Upper lobe of left lung (tissue), 6 donors: ENCODE measurements at regions not wholly inside any gene's neighbourhood (a gene's known extent, or its start where the extent isn't known, plus 50 kb on each side); places are given as distances from the start of the nearest gene placed in this dataset.
A peak's percentile ranks its signal among the peaks of the same experiment; 100 is the strongest.

Experiments
- ATAC-seq, 2 donors: fragments of 200-7000 bp; cut with Tn5 transposase; one replicate each; pipeline ENCODE4 v1.9.1; 2022; ENCODE audit warnings: mild to moderate bottlenecking in 2 of 2, moderate library complexity in 2 of 2; ENCODE audit not compliant: low FRiP score in 2 of 2
- DNase-seq, 2 donors: peaks; one replicate each; pipeline ENCODE4 v3.0.0-alpha.2; 2019 to 2020
- H3K27ac ChIP-seq, 4 donors: fragments of 200-600 bp; sonication (generic); one replicate each; pipeline ENCODE4 v1.5.1; 2016 to 2019
- H3K27me3 ChIP-seq, 4 donors: fragments of 200-600 bp; sonication (generic); one replicate each; pipeline ENCODE4 v1.5.1; 2017 to 2019
- H3K36me3 ChIP-seq, 4 donors: fragments of 200-600 bp; sonication (generic); one replicate each; pipeline ENCODE4 v1.5.1; 2016 to 2019
- H3K4me1 ChIP-seq, 4 donors: fragments of 200-600 bp; sonication (generic); one replicate each; pipeline ENCODE4 v1.5.1; 2018 to 2019
- H3K4me3 ChIP-seq, 4 donors: fragments of 200-600 bp; sonication (generic); one replicate each; pipeline ENCODE4 v1.5.1; 2017 to 2019; ENCODE audit warnings: mild to moderate bottlenecking in 2 of 4, moderate library complexity in 1 of 4
- H3K9me3 ChIP-seq, 4 donors: fragments of 200-600 bp; sonication (generic); one replicate each; pipeline ENCODE4 v1.5.1; 2018 to 2019
- EP300 ChIP-seq, 4 donors: sonication (generic); formaldehyde crosslinking; IDR thresholded peaks; one replicate each; pipeline ENCODE4 v1.5.1; 2017; ENCODE audit warnings: antibody characterized with exemption in 4 of 4, control low read depth in 2 of 4
- POLR2A ChIP-seq, 4 donors: fragments of 450-650 bp; IDR thresholded peaks; one replicate each; pipeline ENCODE4 v1.5.1; 2016 to 2017; ENCODE audit warnings: antibody characterized with exemption in 4 of 4, mild to moderate bottlenecking in 2 of 4
- POLR2AphosphoS5 ChIP-seq, 2 donors: sonication (generic); formaldehyde crosslinking; IDR thresholded peaks; one replicate each; pipeline ENCODE4 v1.5.1; 2017; ENCODE audit warnings: antibody characterized with exemption in 2 of 2
- WGBS, 2 donors: methylation state at CpG; one replicate each; pipeline ENCODE4 v1.1.5; 2017 to 2018; 5-methylcytosine and 5-hydroxymethylcytosine counted together
- TF ChIP-seq, protein P1 (sequence below), 6 experiments: fragments of 450-650 bp in 4 of 6; fragments of 200-600 bp in 2 of 6; sonication (generic) in 2 of 6; IDR thresholded peaks; one replicate each; pipeline ENCODE4 v1.5.1; 2016 to 2019; ENCODE audit warnings: antibody characterized with exemption in 6 of 6
- donor health status: DM: no; HTN: no; CAD: no; lungs with moderate emphysema.
- donor health status: DM: no; HTN: yes; CAD: no; lungs with severe emphysema.

DNA sequence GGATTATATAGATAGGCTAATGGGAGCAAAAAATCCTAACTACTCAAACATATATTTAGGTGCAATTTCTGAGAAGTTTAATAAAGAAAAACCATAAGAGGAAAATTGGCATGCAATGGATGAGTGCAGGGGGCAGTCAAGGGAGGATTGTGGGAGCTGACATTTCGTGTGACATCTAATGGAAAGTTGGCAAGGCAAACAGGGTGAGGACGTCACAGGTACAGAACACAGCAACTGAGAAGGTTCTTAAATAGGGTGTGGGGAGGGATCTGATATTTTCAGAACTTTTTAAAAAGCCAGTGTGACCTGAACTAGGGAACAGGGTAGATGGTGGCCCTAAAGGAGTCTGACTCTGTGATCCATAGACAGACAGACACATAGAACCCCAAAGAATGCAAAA is 194.9 kb upstream of the GLI3 start:
- H3K27ac ChIP-seq: no peak overlapping the region
- WGBS, 2 donors: 83 to 90% methylated on average over 2 of the region's 2 CpGs
- H3K9me3 ChIP-seq: no peaks in the 10 kb centered on the region
- H3K27me3 ChIP-seq: no peaks in the 10 kb centered on the region
- no peaks in the 10 kb centered on the region for H3K36me3 ChIP-seq
- no peaks in the 10 kb centered on the region for H3K4me1 ChIP-seq
- ATAC-seq (no peak), DNase-seq (no peak)
- no peak overlapping the region for H3K4me3 ChIP-seq
- TF ChIP-seq POLR2AphosphoS5 (IDR thresholded peaks at IDR 0.05) (no peak), POLR2A (IDR thresholded peaks at IDR 0.05) (no peak), EP300 (IDR thresholded peaks at IDR 0.05) (no peak)
- TF ChIP-seq, protein P1, sequence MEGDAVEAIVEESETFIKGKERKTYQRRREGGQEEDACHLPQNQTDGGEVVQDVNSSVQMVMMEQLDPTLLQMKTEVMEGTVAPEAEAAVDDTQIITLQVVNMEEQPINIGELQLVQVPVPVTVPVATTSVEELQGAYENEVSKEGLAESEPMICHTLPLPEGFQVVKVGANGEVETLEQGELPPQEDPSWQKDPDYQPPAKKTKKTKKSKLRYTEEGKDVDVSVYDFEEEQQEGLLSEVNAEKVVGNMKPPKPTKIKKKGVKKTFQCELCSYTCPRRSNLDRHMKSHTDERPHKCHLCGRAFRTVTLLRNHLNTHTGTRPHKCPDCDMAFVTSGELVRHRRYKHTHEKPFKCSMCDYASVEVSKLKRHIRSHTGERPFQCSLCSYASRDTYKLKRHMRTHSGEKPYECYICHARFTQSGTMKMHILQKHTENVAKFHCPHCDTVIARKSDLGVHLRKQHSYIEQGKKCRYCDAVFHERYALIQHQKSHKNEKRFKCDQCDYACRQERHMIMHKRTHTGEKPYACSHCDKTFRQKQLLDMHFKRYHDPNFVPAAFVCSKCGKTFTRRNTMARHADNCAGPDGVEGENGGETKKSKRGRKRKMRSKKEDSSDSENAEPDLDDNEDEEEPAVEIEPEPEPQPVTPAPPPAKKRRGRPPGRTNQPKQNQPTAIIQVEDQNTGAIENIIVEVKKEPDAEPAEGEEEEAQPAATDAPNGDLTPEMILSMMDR (IDR thresholded peaks at IDR 0.05): no peak

DNA sequence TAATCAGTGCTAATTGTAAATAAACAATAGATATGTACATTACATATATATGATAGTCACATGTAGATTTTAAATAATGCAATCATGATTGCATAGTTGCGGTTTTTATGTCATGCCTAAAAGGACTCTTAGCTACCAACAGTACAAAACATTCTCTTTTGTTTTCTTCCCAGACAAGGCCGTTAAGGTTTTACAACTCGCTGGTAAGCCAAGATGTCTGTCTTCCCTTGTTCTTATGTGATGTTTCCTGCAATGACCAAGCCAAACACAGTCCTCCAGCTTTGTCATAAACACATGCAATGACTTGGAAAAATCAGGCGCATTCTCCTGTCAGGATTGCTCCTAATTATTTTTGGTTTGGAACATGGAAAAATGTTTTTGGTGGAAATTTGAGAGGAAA is 192.3 kb upstream of the GLI3 start:
- 65 to 69% methylated on average over 4 of the region's 4 CpGs for WGBS, 2 donors
- no peak for TF ChIP-seq POLR2A (IDR thresholded peaks at IDR 0.05)
- no peak for TF ChIP-seq POLR2AphosphoS5 (IDR thresholded peaks at IDR 0.05)
- TF ChIP-seq EP300 (IDR thresholded peaks at IDR 0.05): no peak
- TF ChIP-seq, protein P1 (IDR thresholded peaks at IDR 0.05): no peak
- H3K4me3 ChIP-seq: no peak overlapping the region
- DNase-seq: no peak
- no peaks in the 10 kb centered on the region for H3K9me3 ChIP-seq
- H3K27ac ChIP-seq: peak overlapping the region in 1 of 4 donors; percentile 58
- no peaks in the 10 kb centered on the region for H3K4me1 ChIP-seq
- no peaks in the 10 kb centered on the region for H3K27me3 ChIP-seq
- H3K36me3 ChIP-seq: no peaks in the 10 kb centered on the region
- no peak for ATAC-seq

DNA sequence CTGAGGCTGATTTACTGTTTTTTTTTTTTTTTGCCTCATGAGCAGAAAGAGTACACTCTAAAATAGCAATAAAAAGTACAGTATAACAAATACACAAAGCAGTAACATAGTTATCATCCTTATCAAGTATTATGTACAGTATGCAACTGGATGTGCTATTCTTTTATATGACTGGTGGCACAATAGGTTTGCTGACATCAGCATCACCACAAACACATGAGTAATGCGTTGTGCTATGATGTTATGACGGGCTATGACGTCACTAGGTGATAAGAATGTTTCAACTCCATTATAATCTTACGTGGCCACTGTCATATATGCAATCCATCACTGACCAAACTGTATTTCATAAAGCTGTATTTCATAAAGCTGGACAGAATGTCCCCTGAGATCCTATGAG is 189.2 kb upstream of the GLI3 start:
- ATAC-seq: no peak
- Histone ChIP-seq H3K4me1 (no peaks in the 10 kb centered on the region), H3K27ac (no peak overlapping the region), H3K27me3 (no peaks in the 10 kb centered on the region), H3K9me3 (no peaks in the 10 kb centered on the region), H3K36me3 (no peaks in the 10 kb centered on the region), H3K4me3 (no peak overlapping the region)
- TF ChIP-seq POLR2A (IDR thresholded peaks at IDR 0.05): no peak
- TF ChIP-seq, protein P1 (IDR thresholded peaks at IDR 0.05): no peak
- TF ChIP-seq EP300 (IDR thresholded peaks at IDR 0.05): no peak
- no peak for TF ChIP-seq POLR2AphosphoS5 (IDR thresholded peaks at IDR 0.05)
- 82 to 86% methylated on average over 4 of the region's 4 CpGs for WGBS, 2 donors
- no peak for DNase-seq

DNA sequence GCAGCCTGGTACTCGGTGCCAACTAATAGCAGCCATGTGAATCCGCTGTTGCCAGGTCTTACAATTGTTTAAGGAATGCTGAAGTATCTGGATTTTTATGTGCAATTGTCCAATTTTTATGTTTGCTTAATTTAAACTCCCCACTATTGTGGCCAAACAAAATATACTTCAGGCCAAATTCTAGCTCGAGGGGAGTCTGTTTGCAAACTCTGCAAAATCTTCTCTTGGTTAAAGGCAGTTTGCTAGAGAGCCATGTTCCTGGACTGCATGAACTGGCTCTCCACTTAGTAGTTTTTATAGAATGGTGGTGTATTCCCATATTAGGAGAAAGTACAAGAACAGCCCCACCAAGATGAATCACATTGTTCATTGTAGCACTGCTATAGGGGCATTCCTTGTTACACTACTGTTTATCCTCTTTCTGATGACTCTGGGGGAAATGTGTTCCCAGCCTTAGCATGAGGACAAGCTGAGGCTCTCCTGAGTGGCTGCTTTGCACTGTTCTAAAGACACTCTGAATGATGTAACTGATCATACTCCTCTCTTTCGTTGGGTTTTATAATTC is 178.0 kb upstream of the GLI3 start:
- no peak for ATAC-seq

DNA sequence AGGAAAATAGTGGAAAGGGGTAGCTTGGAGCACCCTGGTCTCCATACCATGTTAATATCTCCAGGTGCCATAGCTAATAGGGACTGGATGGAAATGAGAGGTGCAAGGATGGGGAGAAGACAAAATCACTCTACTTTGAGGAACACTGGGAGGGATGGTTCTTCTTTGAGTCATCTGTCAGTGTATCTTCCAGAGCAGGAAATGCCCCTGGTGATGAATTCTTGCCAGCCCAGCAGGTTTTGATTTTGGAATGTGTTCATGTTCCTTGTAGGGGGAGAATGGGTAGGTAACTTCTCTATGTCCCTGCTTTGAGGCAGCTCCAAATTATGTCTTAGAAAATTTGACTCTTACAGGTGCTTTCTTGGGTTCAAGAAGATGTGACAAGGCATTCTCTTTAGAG is 177.0 kb upstream of the GLI3 start:
- no peaks in the 10 kb centered on the region for H3K4me1 ChIP-seq
- no peak for ATAC-seq
- H3K27ac ChIP-seq: no peak overlapping the region
- no peak for DNase-seq
- H3K36me3 ChIP-seq: no peaks in the 10 kb centered on the region
- TF ChIP-seq POLR2A (IDR thresholded peaks at IDR 0.05) (no peak), EP300 (IDR thresholded peaks at IDR 0.05) (no peak), POLR2AphosphoS5 (IDR thresholded peaks at IDR 0.05) (no peak)
- TF ChIP-seq, protein P1 (IDR thresholded peaks at IDR 0.05): no peak
- H3K9me3 ChIP-seq: no peaks in the 10 kb centered on the region
- no peaks in the 10 kb centered on the region for H3K27me3 ChIP-seq
- H3K4me3 ChIP-seq: no peak overlapping the region

More for the DNA sequence above, 178.0 kb upstream of the GLI3 start:
- WGBS, 2 donors: 72 to 74% methylated on average over 4 of the region's 4 CpGs
- H3K4me1 ChIP-seq: no peaks in the 10 kb centered on the region
- H3K4me3 ChIP-seq: no peak overlapping the region
- H3K27ac ChIP-seq: no peak overlapping the region
- H3K27me3 ChIP-seq: no peaks in the 10 kb centered on the region
- H3K9me3 ChIP-seq: no peaks in the 10 kb centered on the region
- no peak for DNase-seq
- TF ChIP-seq, protein P1 (IDR thresholded peaks at IDR 0.05): no peak
- no peak for TF ChIP-seq EP300 (IDR thresholded peaks at IDR 0.05)
- no peak for TF ChIP-seq POLR2AphosphoS5 (IDR thresholded peaks at IDR 0.05)
- no peak for TF ChIP-seq POLR2A (IDR thresholded peaks at IDR 0.05)
- no peaks in the 10 kb centered on the region for H3K36me3 ChIP-seq
